A204.1 (cell line): ENCODE measurements at regions not wholly inside any gene's neighbourhood (a gene's known extent, or its start where the extent isn't known, plus 50 kb on each side); places are given as distances from the start of the nearest gene placed in this dataset.
"Not testable (repeated sequence)": the region's sequence is repeated elsewhere in the genome, so short reads cannot be mapped to it uniquely, and the experiment has no call there.

ENCODE experiments used
- FAIRE-seq: peaks from 2 replicates; lab custom pipeline; 2012; peaks lifted over from hg19 to GRCh38; lab: Jason Lieb, UNC

DNA sequence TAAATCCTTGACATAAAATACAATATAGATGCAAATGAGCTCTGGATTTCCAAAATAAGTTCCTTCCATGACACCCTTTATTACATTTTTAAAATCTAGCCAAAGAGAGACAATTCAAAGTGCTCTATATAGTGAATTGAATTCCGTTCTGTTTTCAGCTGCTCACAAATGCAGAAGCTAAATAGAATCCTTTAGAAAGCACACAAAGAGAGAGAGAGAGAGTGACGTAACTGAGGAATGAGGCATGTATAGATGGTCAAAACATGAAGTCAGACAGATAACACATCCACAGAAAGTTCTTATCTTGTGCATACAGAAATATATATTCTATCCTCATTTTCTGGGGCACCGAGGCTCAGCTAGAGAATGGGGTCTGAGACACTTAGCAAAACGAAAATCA lies 344.7 kb upstream of the NETO1 start:
- FAIRE-seq, result no peak

DNA sequence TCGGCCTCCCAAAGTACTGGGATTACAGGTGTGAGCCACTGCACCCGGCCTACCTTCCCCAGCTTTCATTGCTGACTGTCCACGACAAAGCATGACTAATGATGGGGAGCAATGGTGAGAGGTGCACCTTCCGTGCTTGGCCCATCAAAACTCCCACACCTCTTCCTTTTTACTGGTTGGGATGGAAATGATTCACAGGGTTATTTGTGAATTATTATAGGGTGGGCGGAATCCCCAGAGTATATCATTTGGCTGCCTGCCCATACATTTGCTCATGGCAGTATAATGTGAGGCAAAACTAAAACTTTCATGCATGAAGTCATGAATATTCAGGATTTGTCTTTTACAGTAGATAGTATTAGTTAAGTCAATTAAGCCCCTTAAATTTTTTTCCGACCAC lies 334.2 kb upstream of the NETO1 start:
- no peak for FAIRE-seq

DNA sequence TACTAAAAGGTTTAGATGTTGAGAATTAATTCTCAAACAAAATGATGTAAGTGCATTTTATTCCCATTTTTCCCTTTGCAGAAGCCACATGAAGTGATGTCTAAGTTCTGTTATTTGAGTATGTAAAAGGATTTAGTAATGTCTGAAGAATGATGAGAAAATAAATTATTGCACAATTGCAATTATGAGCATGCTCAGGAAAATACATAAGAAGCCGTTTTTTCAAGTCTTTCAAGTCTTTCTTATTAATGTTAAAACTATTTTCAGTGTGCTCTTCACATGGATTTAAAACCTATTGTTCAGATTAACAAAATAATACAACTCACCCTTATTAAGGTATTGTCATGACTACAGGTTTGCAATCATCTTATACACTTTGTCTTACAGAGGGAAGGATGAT lies 331.4 kb upstream of the NETO1 start:
- no peak for FAIRE-seq

DNA sequence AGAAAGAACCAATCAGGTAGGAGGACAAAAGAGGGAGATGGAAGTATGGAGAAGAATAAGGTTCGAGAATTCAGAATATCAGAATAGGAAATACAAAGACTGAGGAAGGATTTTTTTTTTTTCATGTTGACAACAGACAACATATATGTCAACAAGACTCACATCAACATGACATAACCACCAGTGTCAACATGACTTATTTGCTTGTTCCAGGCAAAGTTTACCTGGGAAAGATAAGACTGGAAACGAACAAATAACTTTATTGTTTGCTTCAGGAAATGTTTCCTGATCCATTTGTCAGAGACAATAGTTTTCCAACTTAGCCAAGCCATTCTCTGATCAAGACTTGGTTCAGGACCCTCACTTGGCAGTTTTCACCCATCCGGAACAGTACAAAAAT lies 321.9 kb upstream of the NETO1 start:
- no peak for FAIRE-seq

DNA sequence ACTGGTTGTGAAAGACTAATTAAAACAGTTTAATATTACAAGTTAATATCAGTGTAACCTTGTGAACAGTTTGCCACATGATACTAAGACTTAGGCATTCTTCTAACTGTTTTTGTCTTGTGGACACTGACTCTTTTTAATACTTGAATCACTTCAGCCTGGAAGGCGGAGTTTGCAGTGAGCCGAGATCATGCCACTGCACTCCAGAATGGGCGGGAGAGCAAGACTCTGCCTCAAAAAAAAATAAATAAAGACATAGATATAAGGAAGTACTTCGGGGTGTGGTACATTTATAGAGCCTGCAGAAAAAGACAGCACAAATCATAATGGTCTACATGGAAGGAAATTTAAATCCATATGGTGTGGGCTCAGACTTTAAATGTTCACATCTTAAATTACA lies 300.4 kb upstream of the NETO1 start:
- FAIRE-seq, result no peak

DNA sequence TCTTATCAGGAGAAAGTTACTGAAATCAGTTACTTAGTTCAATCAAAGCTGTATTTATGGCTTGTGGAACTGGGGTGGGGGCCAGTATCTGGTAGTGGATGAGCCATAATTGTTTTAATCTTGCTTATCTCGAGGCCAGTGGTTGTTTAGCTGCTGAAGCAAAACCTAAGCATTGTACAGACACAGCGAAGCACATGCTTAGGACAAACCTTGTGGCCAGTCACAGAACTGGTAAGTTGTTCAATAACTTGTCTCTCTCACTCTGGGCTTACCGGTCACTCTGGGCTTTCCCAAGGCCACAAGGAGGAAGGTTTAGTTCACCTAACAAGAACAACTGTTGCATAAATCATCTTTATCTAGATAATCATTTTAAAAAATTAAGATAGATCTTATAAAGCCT lies 296.6 kb upstream of the NETO1 start:
- no peak for FAIRE-seq

DNA sequence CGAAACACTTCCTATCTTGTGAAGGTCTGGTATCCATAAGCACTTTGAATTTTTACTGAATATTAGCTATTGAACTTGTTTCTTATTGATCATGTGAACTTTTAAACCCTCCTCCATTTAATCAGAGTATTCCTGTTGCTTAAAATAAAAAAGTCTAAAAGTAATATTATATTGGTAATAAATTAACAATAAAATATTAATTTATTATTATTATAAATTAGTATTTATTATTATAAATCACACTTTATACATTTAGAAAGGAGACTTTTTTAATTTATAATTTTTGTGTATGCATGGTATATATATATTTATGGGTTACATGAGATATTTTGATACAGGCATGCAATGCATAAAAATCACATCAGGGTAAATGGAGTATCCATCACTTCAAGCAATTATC lies 295.4 kb upstream of the NETO1 start:
- peak; percentile 73 for FAIRE-seq

DNA sequence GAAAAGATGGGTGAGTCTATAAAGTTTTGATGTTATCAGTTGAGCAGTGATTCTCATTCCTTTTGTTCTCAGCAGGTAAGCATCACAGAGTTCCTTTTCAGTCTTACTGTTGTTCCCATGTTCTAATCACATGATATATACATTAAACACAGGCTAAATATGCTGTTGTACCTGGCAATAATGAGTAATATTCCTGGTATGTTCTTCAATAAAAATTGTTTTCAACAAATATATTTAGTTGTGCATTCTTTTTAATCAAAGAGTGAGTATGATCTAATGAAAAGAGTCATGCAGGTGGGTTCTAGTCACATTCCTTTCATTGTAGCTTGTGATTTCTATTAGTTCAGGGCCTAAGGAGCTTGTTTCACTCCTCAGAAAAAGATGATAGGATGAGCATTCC lies 288.3 kb upstream of the NETO1 start:
- no peak for FAIRE-seq

DNA sequence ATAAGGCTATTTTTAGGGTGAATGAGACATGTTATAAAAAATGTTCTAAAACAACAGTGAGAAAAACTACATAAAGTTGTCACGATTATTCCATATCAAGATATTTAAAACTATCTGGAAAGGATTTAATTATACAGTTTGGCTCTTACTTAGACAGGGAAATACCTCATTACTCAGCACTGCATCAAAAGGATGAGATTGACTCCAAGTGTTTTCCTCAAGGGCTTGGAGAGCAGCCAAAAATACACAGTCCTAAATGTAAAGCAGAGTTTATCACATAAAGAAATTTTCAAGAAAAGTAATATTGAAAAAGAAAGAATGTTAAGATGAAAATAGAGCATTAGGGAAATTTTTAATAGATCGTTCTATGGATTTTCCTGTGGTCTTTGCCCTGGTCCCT lies 285.5 kb upstream of the NETO1 start:
- FAIRE-seq, result no peak

DNA sequence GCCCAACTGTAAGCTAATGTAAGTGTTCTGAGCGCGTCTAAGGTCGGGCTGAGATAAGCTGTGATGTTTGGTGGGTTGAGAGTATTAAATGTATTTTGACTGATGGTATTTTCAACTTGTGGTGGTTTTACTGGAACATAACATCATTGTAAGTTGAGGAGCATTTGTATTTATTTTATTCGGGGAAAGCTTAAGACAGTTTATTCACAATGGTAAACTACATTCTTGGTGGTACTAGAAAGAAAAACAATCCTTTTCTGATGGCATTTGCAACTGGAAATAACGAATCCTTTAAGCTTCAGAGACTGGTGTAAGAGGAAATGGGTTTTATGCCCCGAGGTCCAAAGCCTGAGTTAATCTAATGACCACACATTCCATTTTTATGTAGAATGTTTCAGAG lies 283.3 kb upstream of the NETO1 start:
- no peak for FAIRE-seq

DNA sequence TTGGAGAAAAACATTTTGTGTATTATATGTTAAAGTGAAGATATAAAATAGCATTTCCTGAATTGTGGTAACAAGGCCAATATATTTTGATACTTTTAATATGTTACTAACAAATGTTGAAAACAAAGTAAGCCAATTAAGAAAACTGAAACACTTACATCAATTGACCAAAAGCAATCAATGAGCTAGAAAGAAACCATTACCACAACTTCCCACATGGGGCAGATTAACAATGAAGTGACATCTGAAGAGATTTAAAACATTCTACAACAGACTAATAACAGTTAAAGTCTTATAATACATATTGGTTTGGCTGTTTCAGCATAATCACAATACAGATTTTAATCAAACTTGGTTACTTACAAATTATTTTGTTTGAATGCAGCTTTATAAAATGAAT lies 282.4 kb upstream of the NETO1 start:
- no peak for FAIRE-seq

DNA sequence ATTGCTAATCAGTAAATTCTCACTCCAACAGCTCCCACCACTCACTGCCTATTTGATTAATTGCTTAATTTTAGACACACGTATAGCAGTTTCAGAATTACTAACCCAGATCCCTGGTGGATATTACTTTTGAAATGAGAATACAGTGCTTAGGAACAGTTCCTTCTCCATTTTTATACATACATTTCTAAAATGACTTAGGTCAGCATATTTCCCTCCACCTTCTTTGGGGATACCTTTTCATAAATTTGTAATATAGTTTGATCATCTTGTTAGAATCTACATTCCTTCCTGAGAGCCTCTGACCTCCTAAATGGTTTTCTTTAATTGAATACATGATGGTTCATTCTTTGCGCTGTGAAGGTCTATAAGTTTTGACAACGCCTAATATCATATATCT lies 279.8 kb upstream of the NETO1 start:
- FAIRE-seq, result no peak

DNA sequence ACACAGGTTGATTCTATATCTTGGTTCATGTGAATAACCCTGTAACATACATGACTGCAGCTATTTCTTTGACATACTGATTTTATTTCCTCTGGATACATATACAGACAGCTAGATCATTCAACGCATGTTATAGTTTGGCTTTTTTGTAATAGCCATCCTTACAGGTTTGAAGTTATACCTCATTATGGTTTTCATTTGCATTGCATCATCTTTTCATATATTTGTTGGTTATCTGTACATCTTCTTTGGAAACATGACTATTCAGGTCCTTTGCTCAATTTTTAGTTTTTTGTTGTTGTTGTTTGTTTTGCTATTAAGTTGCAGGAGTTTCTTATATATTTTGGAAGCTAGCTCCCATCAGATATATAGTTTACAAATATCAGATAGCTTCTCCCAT lies 276.2 kb upstream of the NETO1 start:
- no peak for FAIRE-seq

DNA sequence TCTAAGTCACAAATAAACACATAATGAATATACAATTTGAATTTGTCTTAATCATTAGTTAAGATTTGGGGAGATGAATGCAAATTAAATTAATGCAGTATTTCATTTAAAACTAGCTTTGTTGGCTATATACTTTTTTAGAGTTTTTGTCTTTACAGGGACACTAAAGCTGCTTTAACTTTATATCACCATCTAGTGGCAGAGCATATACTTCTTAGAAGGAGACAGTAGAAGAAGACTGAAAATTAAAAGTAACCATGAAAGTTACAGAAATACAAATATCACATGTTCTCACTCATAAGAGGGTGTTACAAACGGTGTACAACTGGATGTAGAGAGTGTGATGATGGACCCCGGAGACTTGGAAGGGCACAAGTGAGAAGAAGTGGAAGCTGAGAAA lies 268.3 kb upstream of the NETO1 start:
- FAIRE-seq, result peak; percentile 93

DNA sequence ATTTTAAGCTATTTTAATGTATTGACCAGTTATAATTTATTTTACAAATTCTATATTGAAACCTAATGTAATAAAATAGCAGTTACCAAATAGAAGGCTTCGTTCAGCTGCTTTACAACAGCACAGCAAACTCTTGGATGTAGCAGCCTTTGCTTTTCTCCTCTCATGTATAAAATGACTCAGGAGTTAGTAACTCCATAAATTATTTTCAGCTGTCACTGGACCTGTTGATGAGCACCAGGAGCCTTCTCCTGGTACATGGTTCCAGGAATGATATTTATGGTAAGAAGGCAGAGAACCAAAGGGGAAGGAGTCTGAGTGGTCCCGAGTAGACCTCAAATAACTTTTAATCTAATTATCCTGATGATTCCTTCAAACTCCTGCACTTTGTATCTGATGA lies 256.4 kb upstream of the NETO1 start:
- FAIRE-seq, result no peak

DNA sequence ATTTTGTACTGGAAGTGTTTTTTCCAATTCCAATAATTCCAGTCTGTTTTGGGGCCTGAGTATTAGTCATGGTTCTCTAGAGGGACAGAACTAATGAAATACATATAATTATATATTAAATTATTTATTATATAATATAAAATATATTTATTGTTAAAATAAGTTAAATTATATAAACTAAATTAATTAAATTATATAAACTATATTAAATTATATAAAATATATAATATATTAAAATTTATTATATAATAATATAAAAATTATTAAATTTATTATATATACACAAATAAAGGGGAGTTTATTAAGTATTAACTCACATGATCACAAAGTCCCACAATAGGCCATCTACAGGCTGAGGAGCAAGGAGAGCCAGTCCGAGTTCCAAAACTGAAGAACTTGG lies 253.4 kb upstream of the NETO1 start:
- FAIRE-seq, result peak; percentile 99

DNA sequence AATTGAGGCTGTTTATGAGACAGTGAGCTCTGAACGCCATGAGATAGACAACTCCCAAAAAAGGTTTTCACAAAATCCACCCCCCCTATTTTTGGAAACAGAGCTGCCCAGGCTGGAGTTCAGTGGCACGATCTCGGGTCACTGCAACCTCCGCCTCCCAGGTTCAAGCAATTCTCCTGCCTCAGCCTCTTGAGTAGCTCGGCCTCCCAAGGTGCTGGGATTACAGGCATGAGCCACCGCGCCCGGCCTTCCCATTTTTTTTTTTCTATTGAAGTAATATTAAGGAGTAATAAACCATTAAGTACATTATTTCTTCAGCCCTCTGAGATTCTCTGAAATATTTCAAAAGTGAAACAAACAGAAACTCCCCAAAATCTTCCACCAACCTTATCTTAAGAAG lies 252.8 kb upstream of the NETO1 start:
- no peak for FAIRE-seq

DNA sequence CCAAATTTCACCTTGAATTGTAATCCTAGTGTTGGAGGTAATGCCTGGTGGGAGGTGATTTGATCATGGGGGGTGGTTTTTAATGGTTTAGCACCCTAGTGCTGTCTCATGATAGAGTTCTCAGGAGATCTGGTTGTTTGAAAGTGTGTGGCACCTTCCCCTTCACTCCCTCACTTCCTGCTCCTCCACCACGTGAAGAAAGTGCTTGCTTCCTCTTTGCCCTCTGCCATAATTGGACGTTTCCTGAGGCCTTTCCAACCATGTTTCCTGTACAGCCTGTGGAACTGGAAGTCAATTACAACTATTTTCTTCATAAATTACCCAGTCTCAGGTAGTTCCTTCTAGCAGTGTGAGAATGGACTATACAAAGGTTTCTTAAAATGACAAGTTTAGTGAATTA lies 251.8 kb upstream of the NETO1 start:
- FAIRE-seq, result no peak

DNA sequence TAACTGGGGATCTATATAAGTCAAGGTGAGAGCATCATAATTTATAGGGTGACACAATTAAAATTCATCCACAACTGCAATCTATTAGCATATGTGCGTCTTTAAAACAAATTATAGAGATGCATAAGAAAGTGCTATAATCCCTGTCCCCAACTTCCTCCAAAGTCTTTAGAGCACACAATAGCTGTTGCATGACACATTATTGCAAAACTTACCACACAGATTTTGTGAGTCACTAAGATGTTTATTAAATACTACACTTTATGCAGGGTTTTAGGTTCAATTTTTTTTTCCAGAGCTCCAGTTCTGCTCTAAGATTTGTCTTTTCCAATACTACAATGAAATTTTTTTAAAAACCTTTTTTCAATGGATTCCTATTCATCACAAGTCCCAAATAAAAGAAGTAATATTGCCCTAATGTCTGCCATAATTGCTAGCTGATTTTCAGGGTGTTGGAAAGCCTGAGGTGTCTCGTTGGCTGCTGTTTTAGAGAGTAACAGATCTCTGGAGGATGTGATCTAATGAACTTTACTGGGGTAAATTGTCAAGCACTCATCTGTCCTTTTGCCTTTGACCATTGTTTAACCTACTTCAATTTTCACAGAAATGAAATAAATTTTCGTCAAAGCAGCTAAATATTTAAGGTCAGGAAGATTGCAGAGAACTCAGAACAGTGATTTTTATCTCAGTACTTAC lies 250.5 kb upstream of the NETO1 start:
- FAIRE-seq, result no peak

DNA sequence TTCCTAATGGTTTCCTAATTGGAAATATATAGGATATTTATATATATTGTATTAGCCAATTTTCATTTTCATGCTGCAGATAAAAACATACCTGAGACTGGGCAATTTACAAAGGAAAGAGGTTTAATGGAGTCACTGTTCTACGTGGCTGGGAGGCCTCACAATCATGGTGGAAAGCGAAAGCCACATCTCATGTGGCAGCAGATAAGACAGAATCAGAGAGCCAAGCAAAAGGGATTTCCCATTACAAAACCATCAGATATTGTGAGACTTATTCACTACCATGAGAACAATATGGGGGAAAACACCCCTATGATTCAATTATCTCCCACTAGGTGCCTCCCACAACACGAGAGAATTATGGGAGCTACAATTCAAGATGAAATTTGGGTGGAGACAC lies 242.5 kb upstream of the NETO1 start:
- FAIRE-seq, result no peak

DNA sequence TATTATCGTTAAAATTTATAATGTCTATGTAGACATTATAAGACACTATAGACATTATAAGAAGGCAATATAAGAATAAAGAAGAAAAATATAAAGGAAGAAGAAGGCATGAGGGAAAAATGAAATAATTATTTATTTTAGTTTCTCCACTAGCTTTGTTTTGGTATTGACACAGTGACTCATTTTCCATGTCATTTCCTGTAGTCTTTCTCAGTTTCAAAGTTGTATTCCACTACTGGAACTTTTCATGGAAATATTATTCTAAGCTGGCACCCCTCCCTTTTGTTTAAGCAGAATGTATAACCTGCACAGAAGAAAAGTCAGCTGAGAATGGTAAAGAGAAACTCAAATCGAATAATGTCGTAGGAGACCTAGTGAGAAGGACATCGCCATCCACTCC lies 234.2 kb upstream of the NETO1 start:
- no peak for FAIRE-seq

DNA sequence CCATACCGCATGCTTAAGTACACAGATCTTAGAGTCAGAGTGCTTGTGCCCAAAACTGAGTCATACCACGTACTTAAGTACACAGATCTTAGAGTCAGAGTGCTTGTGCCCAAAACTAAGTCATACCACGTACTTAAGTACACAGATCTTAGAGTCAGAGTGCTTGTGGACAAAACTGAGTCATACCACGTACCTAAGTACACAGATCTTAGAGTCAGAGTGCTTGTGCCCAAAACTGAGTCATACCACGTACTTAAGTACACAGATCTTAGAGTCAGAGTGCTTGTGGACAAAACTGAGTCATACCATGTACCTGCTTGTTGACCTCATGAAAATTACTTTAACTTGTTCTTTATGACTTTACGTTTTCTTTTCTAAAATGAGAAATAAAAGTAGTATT lies 233.7 kb upstream of the NETO1 start:
- not testable (repeated sequence) for FAIRE-seq

DNA sequence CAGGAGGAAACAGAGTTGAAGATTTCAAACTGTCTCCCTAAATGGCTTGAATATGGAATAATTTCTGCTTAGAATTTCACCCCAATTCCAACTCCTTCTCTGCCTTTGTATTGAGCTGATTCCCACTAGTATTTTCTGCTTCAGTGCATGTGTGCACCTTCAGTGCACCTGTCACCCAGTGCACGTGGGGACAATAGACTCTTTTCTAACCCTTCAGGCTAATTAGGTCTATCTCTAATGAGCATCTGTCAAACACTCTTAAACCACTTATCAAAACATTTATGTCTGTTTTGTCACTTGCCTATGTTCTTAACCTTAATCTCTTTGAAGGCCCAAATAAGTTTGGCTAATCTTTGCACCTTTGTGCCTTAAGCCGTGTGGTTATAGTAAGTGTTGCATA lies 232.0 kb upstream of the NETO1 start:
- FAIRE-seq, result no peak

DNA sequence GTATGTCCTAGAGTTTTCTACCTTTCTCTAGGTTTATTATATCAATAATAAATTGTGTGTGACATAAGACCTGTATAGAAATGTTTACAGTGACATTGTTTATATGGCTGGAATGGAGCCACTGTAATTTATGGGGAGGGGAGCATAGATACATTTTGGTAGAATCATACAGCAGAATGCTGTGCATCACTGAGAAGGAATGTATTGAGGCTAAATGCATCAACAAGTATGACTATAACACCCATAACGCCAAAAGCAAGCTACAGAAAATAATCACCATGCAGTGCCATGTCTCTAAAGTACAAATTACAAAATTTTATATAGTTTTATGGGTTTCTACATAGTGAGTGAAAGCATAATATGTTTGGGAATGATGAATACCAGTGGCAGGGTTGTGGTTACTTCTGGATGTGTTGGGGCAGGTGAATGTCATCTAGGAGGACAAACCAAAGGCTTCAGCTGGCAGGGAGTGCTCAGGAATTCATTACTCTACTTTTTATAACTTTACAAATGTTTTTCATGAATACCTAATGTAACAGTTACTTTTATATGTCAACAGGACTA lies 226.0 kb upstream of the NETO1 start:
- FAIRE-seq, result no peak

DNA sequence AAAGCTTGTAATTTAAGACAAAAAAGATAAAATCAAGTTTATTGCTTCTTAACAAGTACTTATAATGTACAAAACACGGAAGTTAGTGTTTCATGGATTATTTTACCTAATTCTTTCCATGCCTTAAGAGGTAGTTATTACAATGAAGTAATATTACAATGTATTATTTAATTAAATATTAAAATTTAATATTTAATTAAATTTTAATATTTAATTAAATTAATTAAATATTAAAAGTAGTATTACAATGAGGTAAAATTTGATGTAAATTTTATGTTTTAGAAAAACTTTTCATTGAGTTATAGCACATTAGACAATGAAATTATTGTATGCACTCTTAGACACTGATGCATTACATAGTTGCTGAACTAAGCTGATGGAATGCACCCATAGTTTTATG lies 220.7 kb upstream of the NETO1 start:
- FAIRE-seq, result peak; percentile 77
